Prostate gland (tissue), 2 donors: ENCODE measurements at regions not wholly inside any gene's neighbourhood (a gene's known extent, or its start where the extent isn't known, plus 50 kb on each side); places are given as distances from the start of the nearest gene placed in this dataset.

Source experiments
- CTCF ChIP-seq, 4 experiments: fragments of 200-600 bp in 2 of 4; fragments of 450-650 bp in 2 of 4; sonication (generic) in 2 of 4; IDR thresholded peaks; 1 replicate in 3 of 4; 2 replicates in 1 of 4; pipeline ENCODE4 v1.5.1; 2016 to 2019; ENCODE audit warnings: antibody characterized with exemption in 4 of 4, mild to moderate bottlenecking in 2 of 4, moderate library complexity in 2 of 4
- POLR2A ChIP-seq: fragments of 450-650 bp; IDR thresholded peaks from one replicate; pipeline ENCODE4 v1.6.1; 2016; ENCODE audit warnings: antibody characterized with exemption, mild to moderate bottlenecking
- POLR2AphosphoS5 ChIP-seq: sonication (generic); formaldehyde crosslinking; IDR thresholded peaks from one replicate; pipeline ENCODE4 v1.6.1; 2017; ENCODE audit warnings: antibody characterized with exemption

GRCh38 chr5:115377468-115378217 lies 81.2 kb upstream of the CCDC112 start:
- peak in 2 of 4 experiments; percentile 16 to 23 for TF ChIP-seq CTCF (IDR thresholded peaks at IDR 0.05)
- no peak for TF ChIP-seq POLR2AphosphoS5
- no peak for TF ChIP-seq POLR2A
